ENCODE measurements at regions not wholly inside any gene's neighbourhood (a gene's known extent, or its start where the extent isn't known, plus 50 kb on each side); places are given as distances from the start of the nearest gene placed in this dataset.

- TF ChIP-seq TAF1 (IDR thresholded peaks at IDR 0.05; ENCODE audit: low read depth): no peak
- TF ChIP-seq CTCF (IDR thresholded peaks at IDR 0.05; ENCODE audit: poor library complexity, severe bottlenecking): no peak
- TF ChIP-seq POLR2AphosphoS5 (IDR thresholded peaks at IDR 0.05): no peak
Observed at GRCh38 chr7:145269418-145270161, 433.7 kb upstream of the TPK1 start.

Measured in neural cell (in vitro differentiated cells).